ENCODE measurements at regions not wholly inside any gene's neighbourhood (a gene's known extent, or its start where the extent isn't known, plus 50 kb on each side); places are given as distances from the start of the nearest gene placed in this dataset.

GRCh38 chr11:64448599-64449380, 89.8 kb downstream of the RPS6KA4 start:
- ChIA-PET POLR2A (interaction anchor here (0.6 to 1.4 kb wide), 6 partner anchors 13 to 275 kb away, joined by 3 to 4 read pairs (median 3); no protein-coding TSS in a partner anchor), CTCF (ENCODE audit: low intra/inter-chr PET ratio) (interaction anchor here (0.7 to 2.0 kb wide), 5 partner anchors 41 to 204 kb away, joined by 3 to 7 read pairs (median 3); no protein-coding TSS in a partner anchor)
- no peaks in the 10 kb centered on the region for H3K79me2 ChIP-seq (ENCODE audit: control insufficient read depth, insufficient read depth, low read length)
- in situ Hi-C loops (cut with MboI) = no loop called here
- no peaks in the 10 kb centered on the region for H3K36me3 ChIP-seq (ENCODE audit: control insufficient read depth, insufficient read depth, low read length)
- intact Hi-C loops (cut with micrococcal nuclease) = loop anchor here (1.0 to 2.0 kb wide), 2 partner anchors 204 to 240 kb away; no protein-coding TSS in a partner anchor
- no peaks in the 10 kb centered on the region for H3K9me3 ChIP-seq (replicated peaks; ENCODE audit: control insufficient read depth, insufficient read depth, low read depth, low read length)
- H3K27ac ChIP-seq (ENCODE audit: extremely low read depth, low read depth, low read length) = no peak overlapping the region
- BruUV-seq (replicated peaks) = no TSS peak
- H3K4me3 ChIP-seq = peak overlapping the region; percentile 8; the same call in 1 of the 2 replicates
- peak overlapping the region in 1 of 2 experiments; percentile 84; a peak in 2 of 4 replicates for H3K9ac ChIP-seq (ENCODE audit: insufficient read depth in 1 of 2, low read depth in 2 of 2, low read length in 2 of 2)
- peak overlapping the region; percentile 62 for H2AFZ ChIP-seq (ENCODE audit: low read depth, low read length)
- peak; percentile 98 for ATAC-seq
- H4K20me1 ChIP-seq (replicated peaks; ENCODE audit: control insufficient read depth, insufficient read depth, low read length) = no peaks in the 10 kb centered on the region; the same call in 1 of the 2 replicates
- 3% methylated on average over 26 of the region's 37 CpGs for WGBS (ENCODE audit: insufficient coverage, low coverage, missing lambda C conversion rate)
- peaks cover 2% of the 10 kb centered on the region for H3K9me1 ChIP-seq (ENCODE audit: control insufficient read depth, insufficient read depth, low read length)
- peak overlapping the region; percentile 73 for H3K4me2 ChIP-seq (ENCODE audit: insufficient read depth, low read length)
- peak; percentile 54 for FAIRE-seq
- DNase-seq (ENCODE audit: extremely low read depth in 1 of 4, low spot score in 3 of 4) = peak; percentile 85 to 89 (median 88)
- peaks cover 5 to 44% of the 10 kb centered on the region in 2 experiments; a peak in 3 of 5 replicates for H3K27me3 ChIP-seq (ENCODE audit: control insufficient read depth in 2 of 2, insufficient read depth in 2 of 2, low read length in 2 of 2)
- H3K4me1 ChIP-seq (replicated peaks in 1 of 2; ENCODE audit: control insufficient read depth in 2 of 2, insufficient read depth in 2 of 2, low read length in 2 of 2) = peaks cover 11 to 17% of the 10 kb centered on the region in 2 experiments
- TF ChIP-seq, protein P1, sequence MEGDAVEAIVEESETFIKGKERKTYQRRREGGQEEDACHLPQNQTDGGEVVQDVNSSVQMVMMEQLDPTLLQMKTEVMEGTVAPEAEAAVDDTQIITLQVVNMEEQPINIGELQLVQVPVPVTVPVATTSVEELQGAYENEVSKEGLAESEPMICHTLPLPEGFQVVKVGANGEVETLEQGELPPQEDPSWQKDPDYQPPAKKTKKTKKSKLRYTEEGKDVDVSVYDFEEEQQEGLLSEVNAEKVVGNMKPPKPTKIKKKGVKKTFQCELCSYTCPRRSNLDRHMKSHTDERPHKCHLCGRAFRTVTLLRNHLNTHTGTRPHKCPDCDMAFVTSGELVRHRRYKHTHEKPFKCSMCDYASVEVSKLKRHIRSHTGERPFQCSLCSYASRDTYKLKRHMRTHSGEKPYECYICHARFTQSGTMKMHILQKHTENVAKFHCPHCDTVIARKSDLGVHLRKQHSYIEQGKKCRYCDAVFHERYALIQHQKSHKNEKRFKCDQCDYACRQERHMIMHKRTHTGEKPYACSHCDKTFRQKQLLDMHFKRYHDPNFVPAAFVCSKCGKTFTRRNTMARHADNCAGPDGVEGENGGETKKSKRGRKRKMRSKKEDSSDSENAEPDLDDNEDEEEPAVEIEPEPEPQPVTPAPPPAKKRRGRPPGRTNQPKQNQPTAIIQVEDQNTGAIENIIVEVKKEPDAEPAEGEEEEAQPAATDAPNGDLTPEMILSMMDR (IDR thresholded peaks at IDR 0.05 in 2 of 3, conservative IDR thresholded peaks at IDR 0.05 in 1 of 3; ENCODE audit: insufficient read depth in 2 of 3, low read depth in 1 of 3, low read length in 3 of 3) = peak; percentile 87 to 93 (median 91)
- TF ChIP-seq RCOR1 (IDR thresholded peaks at IDR 0.05; ENCODE audit: borderline replicate concordance in 1 of 2, low read depth in 2 of 2, low read length in 2 of 2) = peak in 1 of 2 experiments; percentile 51; a peak in 1 of 4 replicates
- no peak for TF ChIP-seq ZNF217 (CRISPR knock-in tag; IDR thresholded peaks at IDR 0.05)
- peak; percentile 20; the same call in 1 of the 2 replicates for TF ChIP-seq GABPB1 (CRISPR knock-in tag; IDR thresholded peaks at IDR 0.05)
- TF ChIP-seq SP1 (CRISPR knock-in tag; IDR thresholded peaks at IDR 0.05) = 0 out of 2 replicates have a peak, but pooled peaks have one; percentile 49
- TF ChIP-seq ZNF146 (CRISPR knock-in tag; IDR thresholded peaks at IDR 0.05; ENCODE audit: unreplicated experiment) = peak; percentile 13
- TF ChIP-seq KLF6 (CRISPR knock-in tag; IDR thresholded peaks at IDR 0.05; ENCODE audit: borderline replicate concordance) = no peak
- TF ChIP-seq BHLHE40 (IDR thresholded peaks at IDR 0.05; ENCODE audit: low read length) = peak; percentile 21; the same call in 1 of the 2 replicates
- TF ChIP-seq, protein P2, sequence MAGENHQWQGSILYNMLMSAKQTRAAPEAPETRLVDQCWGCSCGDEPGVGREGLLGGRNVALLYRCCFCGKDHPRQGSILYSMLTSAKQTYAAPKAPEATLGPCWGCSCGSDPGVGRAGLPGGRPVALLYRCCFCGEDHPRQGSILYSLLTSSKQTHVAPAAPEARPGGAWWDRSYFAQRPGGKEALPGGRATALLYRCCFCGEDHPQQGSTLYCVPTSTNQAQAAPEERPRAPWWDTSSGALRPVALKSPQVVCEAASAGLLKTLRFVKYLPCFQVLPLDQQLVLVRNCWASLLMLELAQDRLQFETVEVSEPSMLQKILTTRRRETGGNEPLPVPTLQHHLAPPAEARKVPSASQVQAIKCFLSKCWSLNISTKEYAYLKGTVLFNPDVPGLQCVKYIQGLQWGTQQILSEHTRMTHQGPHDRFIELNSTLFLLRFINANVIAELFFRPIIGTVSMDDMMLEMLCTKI (IDR thresholded peaks at IDR 0.05; ENCODE audit: partially characterized antibody) = no peak
- peak; percentile 40 to 46 for TF ChIP-seq NRF1 (conservative IDR thresholded peaks at IDR 0.05 in 1 of 2, IDR thresholded peaks at IDR 0.05 in 1 of 2)
- 0 out of 2 replicates have a peak, but pooled peaks have one; percentile 14 for TF ChIP-seq FOXP1 (CRISPR knock-in tag; IDR thresholded peaks at IDR 0.05)
- TF ChIP-seq E2F6 (IDR thresholded peaks at IDR 0.05; ENCODE audit: borderline replicate concordance in 1 of 2, extremely low read depth in 1 of 2, insufficient read depth in 1 of 2, insufficient read length in 1 of 2, low read depth in 1 of 2, low read length in 1 of 2, poor library complexity in 1 of 2, severe bottlenecking in 1 of 2) = peak in 1 of 2 experiments; percentile 24

Measured in K562 (cell line).